GM10266 (cell line): ENCODE measurements at regions not wholly inside any gene's neighbourhood (a gene's known extent, or its start where the extent isn't known, plus 50 kb on each side); places are given as distances from the start of the nearest gene placed in this dataset.

Experiments used
- DNase-seq: peaks from one replicate; pipeline ENCODE4 v3.0.0; 2012; ENCODE audit errors: extremely low spot score
- TF ChIP-seq, protein P1 (sequence below): IDR thresholded peaks from 2 replicates; pipeline ENCODE4 v1.5.1; 2012; ENCODE audit warnings: mild to moderate bottlenecking, low read depth; ENCODE audit not compliant: control insufficient read depth, insufficient read depth; ENCODE audit errors: missing control alignments

DNA sequence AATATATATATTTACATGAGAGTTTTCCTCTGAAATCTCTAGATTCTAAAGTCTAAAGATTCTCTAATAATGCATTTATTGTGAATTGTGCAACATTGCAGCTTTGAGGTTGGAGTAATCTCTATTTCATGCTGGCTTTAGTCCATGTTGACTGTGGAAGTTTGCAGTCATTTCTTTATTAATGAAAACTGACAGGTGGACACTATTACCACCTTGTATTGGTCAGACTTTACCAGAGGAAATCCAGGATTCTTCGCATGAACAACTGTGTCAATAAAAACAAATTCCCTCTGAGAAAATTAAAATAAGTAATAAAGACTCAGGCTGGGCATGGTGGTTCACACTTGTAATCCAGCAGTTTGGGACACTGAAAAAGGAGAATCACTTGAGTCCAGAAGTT lies 274.1 kb downstream of the SHQ1 start:
- TF ChIP-seq, protein P1, sequence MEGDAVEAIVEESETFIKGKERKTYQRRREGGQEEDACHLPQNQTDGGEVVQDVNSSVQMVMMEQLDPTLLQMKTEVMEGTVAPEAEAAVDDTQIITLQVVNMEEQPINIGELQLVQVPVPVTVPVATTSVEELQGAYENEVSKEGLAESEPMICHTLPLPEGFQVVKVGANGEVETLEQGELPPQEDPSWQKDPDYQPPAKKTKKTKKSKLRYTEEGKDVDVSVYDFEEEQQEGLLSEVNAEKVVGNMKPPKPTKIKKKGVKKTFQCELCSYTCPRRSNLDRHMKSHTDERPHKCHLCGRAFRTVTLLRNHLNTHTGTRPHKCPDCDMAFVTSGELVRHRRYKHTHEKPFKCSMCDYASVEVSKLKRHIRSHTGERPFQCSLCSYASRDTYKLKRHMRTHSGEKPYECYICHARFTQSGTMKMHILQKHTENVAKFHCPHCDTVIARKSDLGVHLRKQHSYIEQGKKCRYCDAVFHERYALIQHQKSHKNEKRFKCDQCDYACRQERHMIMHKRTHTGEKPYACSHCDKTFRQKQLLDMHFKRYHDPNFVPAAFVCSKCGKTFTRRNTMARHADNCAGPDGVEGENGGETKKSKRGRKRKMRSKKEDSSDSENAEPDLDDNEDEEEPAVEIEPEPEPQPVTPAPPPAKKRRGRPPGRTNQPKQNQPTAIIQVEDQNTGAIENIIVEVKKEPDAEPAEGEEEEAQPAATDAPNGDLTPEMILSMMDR = no peak
- no peak for DNase-seq

DNA sequence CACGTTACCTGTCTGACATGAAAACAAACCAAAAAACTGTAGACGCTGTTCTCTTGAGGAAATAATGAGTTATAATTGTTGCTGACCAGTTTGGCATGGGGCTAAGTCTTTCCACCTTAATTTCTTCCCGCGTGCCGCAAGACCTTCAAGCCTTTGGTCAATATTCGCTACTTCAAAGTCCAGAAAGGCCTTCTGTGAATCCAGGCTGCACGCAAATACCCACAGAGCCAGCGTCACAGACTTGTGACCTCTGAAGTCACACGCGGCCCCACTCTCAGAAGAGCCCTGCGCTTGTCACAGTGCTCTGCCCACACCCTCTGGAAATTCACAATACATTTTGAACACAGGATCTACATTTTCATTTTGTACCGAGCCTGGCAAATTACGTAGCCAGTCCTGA lies 275.2 kb downstream of the SHQ1 start:
- TF ChIP-seq, protein P1 = no peak
- DNase-seq = no peak

DNA sequence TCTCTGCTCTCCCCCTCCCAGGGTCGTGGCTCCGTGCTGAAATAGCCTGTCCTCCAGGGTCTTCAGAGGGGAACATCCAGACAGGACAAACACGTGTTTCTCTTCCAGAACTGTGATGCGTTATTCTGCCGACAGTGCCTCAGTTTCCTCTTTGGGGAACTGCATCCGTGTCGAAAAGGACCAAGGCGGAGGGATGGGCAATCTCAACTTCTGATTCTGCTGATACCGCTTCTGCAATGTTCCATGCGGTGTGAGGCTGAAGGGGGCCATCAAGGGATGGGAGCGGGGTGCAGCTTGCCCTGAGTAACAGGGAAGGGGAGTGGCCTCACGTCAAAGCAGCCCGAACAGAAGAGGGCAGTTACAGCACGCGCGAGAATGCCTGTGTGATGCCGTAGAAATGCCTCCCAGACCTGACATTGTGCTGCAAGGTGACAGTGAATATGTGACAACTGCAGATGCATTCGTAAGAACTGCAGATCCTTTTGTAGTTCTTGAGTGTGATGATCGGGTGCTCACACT lies 275.7 kb downstream of the SHQ1 start:
- TF ChIP-seq, protein P1 = no peak
- DNase-seq = no peak

DNA sequence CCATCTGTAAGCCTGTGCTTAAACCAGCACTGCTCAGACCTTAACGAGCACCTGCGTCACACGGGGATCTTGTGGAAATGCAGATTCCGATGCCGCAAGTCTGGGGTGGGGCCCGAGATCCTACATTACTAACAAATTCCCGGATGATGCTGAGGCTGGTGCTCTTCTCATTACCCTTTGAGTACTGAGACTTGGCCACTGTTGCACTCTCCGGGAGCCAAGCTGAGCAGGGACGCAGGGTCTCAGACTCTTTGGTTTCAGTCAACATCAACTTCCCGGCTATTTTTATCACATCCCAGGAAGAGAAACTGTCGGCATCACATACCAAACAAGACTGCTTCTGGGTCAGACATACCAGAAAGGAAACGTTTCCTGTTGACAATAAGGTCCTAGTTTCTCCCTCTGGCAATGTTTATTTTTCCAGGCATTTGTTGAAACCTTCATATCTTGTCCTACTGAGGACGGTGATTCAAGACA lies 276.6 kb downstream of the SHQ1 start:
- TF ChIP-seq, protein P1 = no peak
- DNase-seq = no peak

DNA sequence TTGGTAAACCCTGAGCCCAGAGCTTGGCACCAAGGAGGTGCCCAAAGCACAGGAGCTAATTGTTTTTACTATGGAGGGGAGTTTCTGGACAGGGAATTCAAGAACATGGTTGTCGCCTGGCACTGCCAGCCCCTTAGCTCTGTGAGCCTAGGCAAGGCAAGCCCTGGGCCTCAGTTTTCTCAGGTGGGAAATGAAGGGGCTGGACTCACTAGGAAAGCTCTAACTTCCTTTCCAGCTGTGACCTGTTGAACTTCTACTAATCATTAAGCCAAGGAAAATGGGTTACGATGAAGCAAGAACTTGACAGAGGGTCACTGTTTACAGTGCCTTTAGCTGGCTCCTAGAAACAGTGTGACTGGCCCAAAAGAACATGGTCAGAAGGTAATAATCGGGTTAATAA lies 277.2 kb downstream of the SHQ1 start:
- no peak for DNase-seq
- TF ChIP-seq, protein P1 = no peak

DNA sequence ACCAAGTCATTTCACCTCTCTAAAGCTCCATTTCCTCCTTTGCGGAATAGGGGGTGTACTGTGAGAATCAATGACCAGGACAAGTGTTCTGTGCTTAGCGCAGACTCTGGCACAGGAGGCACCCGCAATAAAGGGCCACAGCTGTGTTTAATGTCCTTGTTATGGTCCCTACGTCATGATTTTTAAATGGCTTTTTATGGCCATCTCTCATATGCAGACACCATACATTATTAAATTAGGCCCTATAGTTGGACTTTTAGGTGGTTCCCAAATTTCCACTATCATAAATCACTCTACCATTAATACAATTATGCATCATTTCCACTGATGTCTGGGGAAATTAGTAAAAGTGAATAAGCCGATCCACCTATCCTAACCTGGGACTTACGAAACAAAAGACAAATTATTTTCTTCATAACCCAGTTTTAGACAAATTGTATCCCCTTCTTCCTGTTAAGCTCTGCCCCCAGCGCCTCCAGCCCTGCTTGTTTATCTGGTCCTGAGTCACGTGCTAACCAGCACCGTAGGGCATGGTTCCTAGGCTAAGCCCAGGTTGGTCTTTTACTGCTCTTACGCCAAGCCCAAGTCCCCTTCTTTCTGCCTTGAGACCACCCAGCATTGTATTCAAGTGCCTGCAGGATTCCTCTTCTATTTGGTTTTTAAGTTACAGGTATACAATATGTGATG lies 278.3 kb downstream of the SHQ1 start:
- no peak for DNase-seq
- TF ChIP-seq, protein P1 = no peak

DNA sequence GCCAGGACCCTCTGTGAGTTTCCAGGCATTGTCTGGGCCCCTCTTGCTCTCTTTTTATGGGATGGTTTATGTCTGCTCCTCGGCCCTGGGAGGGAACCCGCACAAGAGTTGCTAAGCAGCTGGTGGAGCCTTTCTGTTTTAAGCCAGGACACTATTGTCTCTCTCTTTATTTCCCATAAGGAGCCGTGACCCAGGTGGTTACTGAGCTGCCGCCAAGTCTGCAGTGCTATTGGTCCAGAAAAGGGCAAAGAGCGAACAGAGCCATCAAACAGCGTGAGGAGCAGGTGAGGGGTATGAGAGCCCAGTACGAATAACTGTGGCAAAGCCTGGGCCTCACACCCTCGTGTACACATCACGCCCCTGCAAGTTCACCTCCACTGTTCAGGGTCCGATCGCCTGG lies 280.2 kb downstream of the SHQ1 start:
- TF ChIP-seq, protein P1 = no peak
- no peak for DNase-seq
